Upper lobe of left lung (tissue), 4 donors: ENCODE measurements at regions not wholly inside any gene's neighbourhood (a gene's known extent, or its start where the extent isn't known, plus 50 kb on each side); places are given as distances from the start of the nearest gene placed in this dataset.
"Not testable (repeated sequence)": the region's sequence is repeated elsewhere in the genome, so short reads cannot be mapped to it uniquely, and the experiment has no call there.

Experiments used
- EP300 ChIP-seq, 4 donors: sonication (generic); formaldehyde crosslinking; IDR thresholded peaks; one replicate each; pipeline ENCODE4 v1.5.1; 2017; ENCODE audit warnings: antibody characterized with exemption in 4 of 4, control low read depth in 2 of 4
- POLR2A ChIP-seq, 4 donors: fragments of 450-650 bp; IDR thresholded peaks; one replicate each; pipeline ENCODE4 v1.5.1; 2016 to 2017; ENCODE audit warnings: antibody characterized with exemption in 4 of 4, mild to moderate bottlenecking in 2 of 4
- POLR2AphosphoS5 ChIP-seq, 2 donors: sonication (generic); formaldehyde crosslinking; IDR thresholded peaks; one replicate each; pipeline ENCODE4 v1.5.1; 2017; ENCODE audit warnings: antibody characterized with exemption in 2 of 2
- TF ChIP-seq, protein P1 (sequence below), 6 experiments: fragments of 450-650 bp in 4 of 6; fragments of 200-600 bp in 2 of 6; sonication (generic) in 2 of 6; IDR thresholded peaks; one replicate each; pipeline ENCODE4 v1.5.1; 2016 to 2019; ENCODE audit warnings: antibody characterized with exemption in 6 of 6

DNA sequence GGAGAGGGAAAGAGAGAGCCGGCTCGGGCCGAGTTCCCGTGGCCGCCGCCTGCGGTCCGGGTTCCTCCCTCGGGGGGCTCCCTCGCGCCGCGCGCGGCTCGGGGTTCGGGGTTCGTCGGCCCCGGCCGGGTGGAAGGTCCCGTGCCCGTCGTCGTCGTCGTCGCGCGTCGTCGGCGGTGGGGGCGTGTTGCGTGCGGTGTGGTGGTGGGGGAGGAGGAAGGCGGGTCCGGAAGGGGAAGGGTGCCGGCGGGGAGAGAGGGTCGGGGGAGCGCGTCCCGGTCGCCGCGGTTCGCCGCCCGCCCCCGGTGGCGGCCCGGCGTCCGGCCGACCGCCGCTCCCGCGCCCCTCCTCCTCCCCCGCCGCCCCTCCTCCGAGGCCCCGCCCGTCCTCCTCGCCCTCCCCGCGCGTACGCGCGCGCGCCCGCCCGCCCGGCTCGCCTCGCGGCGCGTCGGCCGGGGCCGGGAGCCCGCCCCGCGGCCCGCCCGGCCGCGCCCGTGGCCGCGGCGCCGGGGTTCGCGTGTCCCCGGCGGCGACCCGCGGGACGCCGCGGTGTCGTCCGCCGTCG is 2308.3 kb upstream of the TPTE start:
- not testable (repeated sequence) for TF ChIP-seq POLR2A, POLR2AphosphoS5, EP300 (IDR thresholded peaks at IDR 0.05)
- TF ChIP-seq, protein P1, sequence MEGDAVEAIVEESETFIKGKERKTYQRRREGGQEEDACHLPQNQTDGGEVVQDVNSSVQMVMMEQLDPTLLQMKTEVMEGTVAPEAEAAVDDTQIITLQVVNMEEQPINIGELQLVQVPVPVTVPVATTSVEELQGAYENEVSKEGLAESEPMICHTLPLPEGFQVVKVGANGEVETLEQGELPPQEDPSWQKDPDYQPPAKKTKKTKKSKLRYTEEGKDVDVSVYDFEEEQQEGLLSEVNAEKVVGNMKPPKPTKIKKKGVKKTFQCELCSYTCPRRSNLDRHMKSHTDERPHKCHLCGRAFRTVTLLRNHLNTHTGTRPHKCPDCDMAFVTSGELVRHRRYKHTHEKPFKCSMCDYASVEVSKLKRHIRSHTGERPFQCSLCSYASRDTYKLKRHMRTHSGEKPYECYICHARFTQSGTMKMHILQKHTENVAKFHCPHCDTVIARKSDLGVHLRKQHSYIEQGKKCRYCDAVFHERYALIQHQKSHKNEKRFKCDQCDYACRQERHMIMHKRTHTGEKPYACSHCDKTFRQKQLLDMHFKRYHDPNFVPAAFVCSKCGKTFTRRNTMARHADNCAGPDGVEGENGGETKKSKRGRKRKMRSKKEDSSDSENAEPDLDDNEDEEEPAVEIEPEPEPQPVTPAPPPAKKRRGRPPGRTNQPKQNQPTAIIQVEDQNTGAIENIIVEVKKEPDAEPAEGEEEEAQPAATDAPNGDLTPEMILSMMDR (IDR thresholded peaks at IDR 0.05): peak in 3 of 6 experiments; percentile 34 to 48 (median 34)
